Uterus (tissue), 2 donors: ENCODE measurements at regions not wholly inside any gene's neighbourhood (a gene's known extent, or its start where the extent isn't known, plus 50 kb on each side); places are given as distances from the start of the nearest gene placed in this dataset.

Source experiments
- POLR2A ChIP-seq, 2 donors: fragments of 450-650 bp; IDR thresholded peaks; one replicate each; pipeline ENCODE4 v1.6.1; 2016; ENCODE audit warnings: antibody characterized with exemption in 2 of 2, mild to moderate bottlenecking in 1 of 2, moderate library complexity in 1 of 2
- TF ChIP-seq, protein P1 (sequence below), 4 experiments: fragments of 200-600 bp in 2 of 4; fragments of 450-650 bp in 2 of 4; sonication (generic) in 2 of 4; IDR thresholded peaks; one replicate each; pipeline ENCODE4 v1.5.1; 2016 to 2019; ENCODE audit warnings: antibody characterized with exemption in 4 of 4, mild to moderate bottlenecking in 2 of 4, moderate library complexity in 1 of 4

DNA sequence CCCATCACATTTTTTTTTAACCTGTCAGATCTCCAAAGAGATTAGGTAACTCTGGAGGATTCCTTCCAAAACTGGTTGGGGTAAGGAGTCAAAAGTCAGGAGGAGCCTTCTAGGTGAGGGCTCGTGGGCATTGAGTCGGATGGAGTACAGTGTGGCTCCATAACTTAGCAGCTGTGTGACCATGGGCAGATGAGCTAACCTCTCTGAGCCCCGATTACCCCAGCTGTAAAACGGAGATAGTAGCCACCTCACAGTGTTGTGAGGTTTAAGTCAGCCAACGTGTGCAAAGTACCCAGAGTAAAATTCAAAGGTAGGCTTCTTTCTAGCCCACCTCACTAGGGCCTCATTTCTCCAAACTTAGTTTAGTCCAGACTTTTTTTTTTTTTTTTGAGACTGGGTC lies 151.5 kb downstream of the CD24 start:
- TF ChIP-seq, protein P1, sequence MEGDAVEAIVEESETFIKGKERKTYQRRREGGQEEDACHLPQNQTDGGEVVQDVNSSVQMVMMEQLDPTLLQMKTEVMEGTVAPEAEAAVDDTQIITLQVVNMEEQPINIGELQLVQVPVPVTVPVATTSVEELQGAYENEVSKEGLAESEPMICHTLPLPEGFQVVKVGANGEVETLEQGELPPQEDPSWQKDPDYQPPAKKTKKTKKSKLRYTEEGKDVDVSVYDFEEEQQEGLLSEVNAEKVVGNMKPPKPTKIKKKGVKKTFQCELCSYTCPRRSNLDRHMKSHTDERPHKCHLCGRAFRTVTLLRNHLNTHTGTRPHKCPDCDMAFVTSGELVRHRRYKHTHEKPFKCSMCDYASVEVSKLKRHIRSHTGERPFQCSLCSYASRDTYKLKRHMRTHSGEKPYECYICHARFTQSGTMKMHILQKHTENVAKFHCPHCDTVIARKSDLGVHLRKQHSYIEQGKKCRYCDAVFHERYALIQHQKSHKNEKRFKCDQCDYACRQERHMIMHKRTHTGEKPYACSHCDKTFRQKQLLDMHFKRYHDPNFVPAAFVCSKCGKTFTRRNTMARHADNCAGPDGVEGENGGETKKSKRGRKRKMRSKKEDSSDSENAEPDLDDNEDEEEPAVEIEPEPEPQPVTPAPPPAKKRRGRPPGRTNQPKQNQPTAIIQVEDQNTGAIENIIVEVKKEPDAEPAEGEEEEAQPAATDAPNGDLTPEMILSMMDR (IDR thresholded peaks at IDR 0.05) = no peak
- no peak for TF ChIP-seq POLR2A (IDR thresholded peaks at IDR 0.05)
